Coronary artery (tissue), 2 donors: ENCODE measurements at regions not wholly inside any gene's neighbourhood (a gene's known extent, or its start where the extent isn't known, plus 50 kb on each side); places are given as distances from the start of the nearest gene placed in this dataset.

Experiments
- DNase-seq: peaks from one replicate; pipeline ENCODE4 v3.0.0-alpha.2; 2017; ENCODE audit warnings: low spot score
- H3K27ac ChIP-seq, 2 donors: fragments of 200-600 bp; sonication (generic); one replicate each; pipeline ENCODE4 v1.5.1; 2016 to 2019
- H3K4me3 ChIP-seq: fragments of 200-600 bp; sonication (generic); 2 replicates; pipeline ENCODE4 v1.5.1; 2016; ENCODE audit warnings: mild to moderate bottlenecking, moderate library complexity
- CTCF ChIP-seq: fragments of 200-600 bp; sonication (generic); IDR thresholded peaks from one replicate; pipeline ENCODE4 v1.5.1; 2019; ENCODE audit warnings: antibody characterized with exemption

DNA sequence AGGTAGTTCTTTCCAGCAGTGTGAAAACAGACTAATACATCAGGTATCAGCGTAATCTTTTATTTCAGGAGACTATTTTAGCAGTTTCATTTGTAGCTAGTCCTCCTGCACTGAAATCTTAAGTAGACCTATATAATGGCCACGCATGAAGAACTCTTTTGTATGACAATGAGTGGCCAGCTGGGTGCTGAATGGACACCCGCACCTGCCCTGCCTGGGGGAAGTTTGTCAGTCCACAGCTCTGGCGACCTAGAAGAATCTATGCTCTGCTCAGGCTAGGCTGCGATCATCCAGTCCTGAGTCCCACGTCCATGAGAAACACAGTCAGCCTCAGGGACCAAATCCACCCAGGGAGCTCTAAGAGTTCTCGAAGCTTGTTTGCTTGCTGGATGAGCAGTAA, 709.2 kb upstream of the ID2 start:
- no peak overlapping the region for H3K27ac ChIP-seq
- H3K4me3 ChIP-seq: no peak overlapping the region
- DNase-seq: no peak
- no peak for TF ChIP-seq CTCF

GRCh38 chr2:7973801-7974480, 707.9 kb upstream of the ID2 start:
- Histone ChIP-seq H3K27ac (no peak overlapping the region), H3K4me3 (no peak overlapping the region)
- TF ChIP-seq CTCF: no peak
- no peak for DNase-seq

- no peak for TF ChIP-seq CTCF
- no peak for DNase-seq
- Histone ChIP-seq H3K27ac (no peak overlapping the region), H3K4me3 (no peak overlapping the region)
Observed at GRCh38 chr2:7974936-7975335, 706.9 kb upstream of the ID2 start.

GRCh38 chr2:7976206-7976605, 705.6 kb upstream of the ID2 start:
- H3K4me3 ChIP-seq: no peak overlapping the region
- no peak for TF ChIP-seq CTCF
- no peak overlapping the region for H3K27ac ChIP-seq
- no peak for DNase-seq

DNA sequence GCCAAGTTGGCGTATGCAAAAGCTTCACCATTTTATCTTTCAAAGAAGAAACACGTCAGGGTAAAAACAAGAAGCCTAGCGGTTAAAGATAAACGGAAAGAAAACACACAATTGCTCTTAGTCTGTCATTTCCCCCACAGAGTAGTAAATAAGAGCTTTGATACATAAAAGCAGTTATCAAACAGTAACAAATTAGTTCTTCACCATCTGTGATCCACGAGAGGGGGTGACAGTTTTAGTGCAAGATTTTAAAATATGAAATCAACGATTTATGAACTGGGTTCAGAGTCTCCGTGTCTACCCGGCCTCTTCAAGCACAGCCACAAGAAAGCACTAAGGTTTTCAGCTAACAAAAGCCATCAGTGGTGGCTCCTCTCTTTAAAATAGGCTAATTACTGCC, 703.9 kb upstream of the ID2 start:
- no peak for DNase-seq
- no peak for TF ChIP-seq CTCF
- Histone ChIP-seq H3K27ac (no peak overlapping the region), H3K4me3 (no peak overlapping the region)

DNA sequence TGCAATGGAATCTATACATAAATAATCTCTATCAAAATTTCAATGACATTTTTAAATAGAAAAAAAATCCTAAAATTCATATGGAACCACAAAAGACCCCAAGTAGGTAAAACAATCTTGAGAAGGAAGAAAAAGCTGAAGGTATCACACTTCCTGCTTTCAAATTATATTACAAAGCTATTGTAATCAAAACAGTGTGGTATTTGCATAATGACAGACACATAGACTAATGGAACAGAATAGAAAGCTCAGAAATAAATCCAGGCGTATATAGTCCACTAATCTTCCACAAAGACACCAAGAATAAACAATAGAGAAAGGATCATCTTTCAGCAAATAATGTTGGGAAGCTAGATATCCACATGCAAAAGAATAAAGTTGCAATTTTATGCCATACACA, 699.8 kb upstream of the ID2 start:
- Histone ChIP-seq H3K27ac (no peak overlapping the region), H3K4me3 (no peak overlapping the region)
- DNase-seq: no peak
- TF ChIP-seq CTCF: no peak

DNA sequence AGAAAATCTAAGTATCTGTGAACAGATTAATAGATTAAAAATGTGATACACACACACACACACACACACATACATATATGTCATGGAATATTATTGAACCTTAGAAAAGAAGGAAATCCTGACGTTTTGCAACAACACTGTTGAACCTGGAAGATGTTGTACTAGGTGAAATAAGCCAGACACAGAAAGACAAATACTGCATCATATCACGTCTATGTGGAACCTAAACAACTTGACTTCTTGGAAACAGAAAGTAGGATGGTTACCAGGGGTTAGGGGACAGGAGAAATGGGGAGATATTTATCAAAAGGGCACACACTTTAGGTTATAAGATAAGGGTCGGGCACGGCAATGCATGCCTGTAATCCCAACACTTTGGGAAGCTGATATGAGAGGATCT, 698.4 kb upstream of the ID2 start:
- no peak overlapping the region for H3K27ac ChIP-seq
- no peak for TF ChIP-seq CTCF
- DNase-seq: no peak
- no peak overlapping the region for H3K4me3 ChIP-seq
